ENCODE measurements at regions not wholly inside any gene's neighbourhood (a gene's known extent, or its start where the extent isn't known, plus 50 kb on each side); places are given as distances from the start of the nearest gene placed in this dataset.

- no peak overlapping the region for H3K4me2 ChIP-seq
- H3K4me3 ChIP-seq: no peak overlapping the region
- no peak for DNase-seq (ENCODE audit: low spot score)
- no peaks in the 10 kb centered on the region for H3K36me3 ChIP-seq (replicated peaks; ENCODE audit: insufficient read depth, low read depth)
- no peaks in the 10 kb centered on the region for H3K4me1 ChIP-seq (ENCODE audit: insufficient read depth)
- H4K20me1 ChIP-seq (ENCODE audit: insufficient read depth, poor library complexity, severe bottlenecking): no peaks in the 10 kb centered on the region
- no peak overlapping the region for H2AFZ ChIP-seq
- H3K27ac ChIP-seq: no peak overlapping the region
- no peaks in the 10 kb centered on the region for H3K27me3 ChIP-seq
- 26% methylated on average over 2 of the region's 2 CpGs for WGBS (ENCODE audit: low lambda C conversion rate, missing lambda C conversion rate)
- H3K9me2 ChIP-seq (replicated peaks; ENCODE audit: insufficient read depth): no peaks in the 10 kb centered on the region
- H3K9me3 ChIP-seq (ENCODE audit: low read depth): no peaks in the 10 kb centered on the region
- TF ChIP-seq EZH2 (IDR thresholded peaks at IDR 0.05; ENCODE audit: borderline replicate concordance) (no peak), CTCF (IDR thresholded peaks at IDR 0.05; ENCODE audit: poor library complexity) (no peak), EZH2phosphoT487 (IDR thresholded peaks at IDR 0.05; ENCODE audit: low read depth, severe bottlenecking, unreplicated experiment) (no peak)
- no peaks in the 10 kb centered on the region for H3K79me2 ChIP-seq
Measured at GRCh38 chr6:141244366-141244765, 888.4 kb upstream of the GJE1 start.

GRCh38 chr6:141242957-141243356, 889.8 kb upstream of the GJE1 start:
- 84% methylated on average over 1 of the region's 1 CpG for WGBS (ENCODE audit: low lambda C conversion rate, missing lambda C conversion rate)
- no peaks in the 10 kb centered on the region for H4K20me1 ChIP-seq (ENCODE audit: insufficient read depth, poor library complexity, severe bottlenecking)
- H3K27me3 ChIP-seq: no peaks in the 10 kb centered on the region
- DNase-seq (ENCODE audit: low spot score): no peak
- H2AFZ ChIP-seq: no peak overlapping the region
- no peaks in the 10 kb centered on the region for H3K4me1 ChIP-seq (ENCODE audit: insufficient read depth)
- no peak overlapping the region for H3K4me2 ChIP-seq
- no peaks in the 10 kb centered on the region for H3K79me2 ChIP-seq
- no peak overlapping the region for H3K27ac ChIP-seq
- H3K36me3 ChIP-seq (replicated peaks; ENCODE audit: insufficient read depth, low read depth): no peaks in the 10 kb centered on the region
- no peaks in the 10 kb centered on the region for H3K9me2 ChIP-seq (replicated peaks; ENCODE audit: insufficient read depth)
- TF ChIP-seq EZH2phosphoT487 (IDR thresholded peaks at IDR 0.05; ENCODE audit: low read depth, severe bottlenecking, unreplicated experiment): no peak
- TF ChIP-seq CTCF (IDR thresholded peaks at IDR 0.05; ENCODE audit: poor library complexity): no peak
- TF ChIP-seq EZH2 (IDR thresholded peaks at IDR 0.05; ENCODE audit: borderline replicate concordance): no peak
- no peak overlapping the region for H3K4me3 ChIP-seq
- H3K9me3 ChIP-seq (ENCODE audit: low read depth): no peaks in the 10 kb centered on the region

GRCh38 chr6:141229296-141229695, 903.4 kb upstream of the GJE1 start:
- TF ChIP-seq EZH2phosphoT487 (IDR thresholded peaks at IDR 0.05; ENCODE audit: low read depth, severe bottlenecking, unreplicated experiment): no peak
- no peak for TF ChIP-seq CTCF (IDR thresholded peaks at IDR 0.05; ENCODE audit: poor library complexity)
- no peak for TF ChIP-seq EZH2 (IDR thresholded peaks at IDR 0.05; ENCODE audit: borderline replicate concordance)
- no peaks in the 10 kb centered on the region for H3K36me3 ChIP-seq (replicated peaks; ENCODE audit: insufficient read depth, low read depth)
- no peaks in the 10 kb centered on the region for H3K79me2 ChIP-seq
- H3K27me3 ChIP-seq: no peaks in the 10 kb centered on the region
- H3K27ac ChIP-seq: no peak overlapping the region
- H3K4me2 ChIP-seq: no peak overlapping the region
- no peaks in the 10 kb centered on the region for H4K20me1 ChIP-seq (ENCODE audit: insufficient read depth, poor library complexity, severe bottlenecking)
- no peaks in the 10 kb centered on the region for H3K9me2 ChIP-seq (replicated peaks; ENCODE audit: insufficient read depth)
- no peaks in the 10 kb centered on the region for H3K9me3 ChIP-seq (ENCODE audit: low read depth)
- DNase-seq (ENCODE audit: low spot score): no peak
- H3K4me3 ChIP-seq: no peak overlapping the region
- no peak overlapping the region for H2AFZ ChIP-seq
- H3K4me1 ChIP-seq (ENCODE audit: insufficient read depth): no peaks in the 10 kb centered on the region

GRCh38 chr6:141218583-141218982, 914.1 kb upstream of the GJE1 start:
- Histone ChIP-seq H4K20me1 (ENCODE audit: insufficient read depth, poor library complexity, severe bottlenecking) (no peaks in the 10 kb centered on the region), H3K27ac (no peak overlapping the region), H3K79me2 (no peaks in the 10 kb centered on the region), H3K9me2 (replicated peaks; ENCODE audit: insufficient read depth) (no peaks in the 10 kb centered on the region), H3K4me1 (ENCODE audit: insufficient read depth) (no peaks in the 10 kb centered on the region), H3K4me2 (no peak overlapping the region), H3K27me3 (no peaks in the 10 kb centered on the region), H3K36me3 (replicated peaks; ENCODE audit: insufficient read depth, low read depth) (no peaks in the 10 kb centered on the region), H3K4me3 (no peak overlapping the region), H2AFZ (no peak overlapping the region), H3K9me3 (ENCODE audit: low read depth) (peaks cover 15% of the 10 kb centered on the region)
- no peak for DNase-seq (ENCODE audit: low spot score)
- no peak for TF ChIP-seq EZH2phosphoT487 (IDR thresholded peaks at IDR 0.05; ENCODE audit: low read depth, severe bottlenecking, unreplicated experiment)

Measured in hepatocyte (in vitro differentiated cells).